Astrocyte (in vitro differentiated cells and primary cell): ENCODE measurements at regions not wholly inside any gene's neighbourhood (a gene's known extent, or its start where the extent isn't known, plus 50 kb on each side); places are given as distances from the start of the nearest gene placed in this dataset.

Source experiments
- DNase-seq: peaks from one replicate; pipeline ENCODE4 v3.0.0-alpha.2; 2010; ENCODE audit warnings: low read depth
- FAIRE-seq: peaks from 2 replicates; lab custom pipeline; 2011; peaks lifted over from hg19 to GRCh38; lab: Jason Lieb, UNC
- H2AFZ ChIP-seq: 2 replicates; pipeline ENCODE4 v1.6.0; 2012; ENCODE audit warnings: low read depth, low read length, inconsistent platforms
- H3K27ac ChIP-seq: 2 replicates; pipeline ENCODE4 v1.5.1; 2011; ENCODE audit warnings: low read depth, low read length, inconsistent platforms
- H3K27me3 ChIP-seq: 2 replicates; pipeline ENCODE4 v1.6.0; 2011; ENCODE audit warnings: low read length, inconsistent platforms; ENCODE audit not compliant: insufficient read depth
- H3K36me3 ChIP-seq: 2 replicates; pipeline ENCODE4 v1.5.1; 2011; ENCODE audit warnings: low read length, inconsistent platforms; ENCODE audit not compliant: insufficient read depth
- H3K4me1 ChIP-seq: 2 replicates; pipeline ENCODE4 v1.5.1; 2011; ENCODE audit warnings: low read length, inconsistent platforms; ENCODE audit not compliant: insufficient read depth
- H3K4me2 ChIP-seq: 2 replicates; pipeline ENCODE4 v1.6.0; 2012; ENCODE audit warnings: low read length, inconsistent platforms
- H3K4me3 ChIP-seq: 2 replicates; pipeline ENCODE4 v1.5.1; 2011; ENCODE audit warnings: low read depth, mild to moderate bottlenecking, low read length, inconsistent platforms; ENCODE audit not compliant: insufficient read depth
- H3K79me2 ChIP-seq: 2 replicates; pipeline ENCODE4 v1.6.0; 2012; ENCODE audit warnings: mild to moderate bottlenecking, low read length, inconsistent platforms; ENCODE audit not compliant: insufficient read depth
- H3K9ac ChIP-seq: 2 replicates; pipeline ENCODE4 v1.6.0; 2012; ENCODE audit warnings: mild to moderate bottlenecking, low read length, inconsistent platforms
- H3K9me3 ChIP-seq: 2 replicates; pipeline ENCODE4 v1.5.1; 2012; ENCODE audit warnings: low read depth, mild to moderate bottlenecking, low read length, inconsistent platforms; ENCODE audit not compliant: insufficient read depth
- H4K20me1 ChIP-seq: 2 replicates; pipeline ENCODE4 v1.6.0; 2012; ENCODE audit warnings: low read length, inconsistent platforms; ENCODE audit not compliant: insufficient read depth
- H3K27ac Mint-ChIP-seq: one replicate; pipeline ENCODE4 v1.8.0; 2021; ENCODE audit warnings: mild to moderate bottlenecking, mixed read lengths; ENCODE audit not compliant: unreplicated experiment
- H3K27me3 Mint-ChIP-seq: one replicate; pipeline ENCODE4 v1.8.0; 2021; ENCODE audit warnings: low read depth, mixed read lengths; ENCODE audit not compliant: unreplicated experiment
- H3K36me3 Mint-ChIP-seq: one replicate; pipeline ENCODE4 v1.8.0; 2021; ENCODE audit warnings: low read depth, mixed read lengths; ENCODE audit not compliant: unreplicated experiment
- H3K4me1 Mint-ChIP-seq: one replicate; pipeline ENCODE4 v1.8.0; 2021; ENCODE audit warnings: low read depth, mixed read lengths; ENCODE audit not compliant: unreplicated experiment
- H3K4me3 Mint-ChIP-seq: one replicate; pipeline ENCODE4 v1.8.0; 2021; ENCODE audit warnings: mild to moderate bottlenecking, moderate library complexity, mixed read lengths; ENCODE audit not compliant: unreplicated experiment
- H3K9me3 Mint-ChIP-seq: one replicate; pipeline ENCODE4 v1.8.0; 2021; ENCODE audit warnings: mild to moderate bottlenecking, mixed read lengths; ENCODE audit not compliant: unreplicated experiment
- CTCF ChIP-seq: IDR thresholded peaks from 2 replicates; pipeline ENCODE4 v1.5.1; 2011; ENCODE audit warnings: low read depth, mild to moderate bottlenecking, inconsistent platforms, low read length, moderate library complexity; ENCODE audit not compliant: insufficient read depth
- EZH2 ChIP-seq: IDR thresholded peaks from 2 replicates; pipeline ENCODE4 v1.6.1; 2012; ENCODE audit warnings: mild to moderate bottlenecking, low read length, inconsistent platforms; ENCODE audit not compliant: insufficient read depth

GRCh38 chr21:16145479-16145878, 415.7 kb downstream of the USP25 start:
- Histone ChIP-seq H3K36me3 (no peaks in the 10 kb centered on the region), H3K9me3 (no peaks in the 10 kb centered on the region), H3K79me2 (no peaks in the 10 kb centered on the region), H3K4me1 (no peaks in the 10 kb centered on the region), H3K9ac (no peak overlapping the region), H3K4me3 (no peak overlapping the region), H2AFZ (no peak overlapping the region), H3K4me2 (no peak overlapping the region), H3K27ac (no peak overlapping the region), H4K20me1 (no peaks in the 10 kb centered on the region), H3K27me3 (no peaks in the 10 kb centered on the region)
- Mint-ChIP-seq H3K36me3 (peaks cover 2% of the 10 kb centered on the region), H3K27me3 (no peaks in the 10 kb centered on the region), H3K4me1 (no peaks in the 10 kb centered on the region), H3K4me3 (no peak overlapping the region), H3K9me3 (no peaks in the 10 kb centered on the region), H3K27ac (no peak overlapping the region)
- DNase-seq (no peak), FAIRE-seq (no peak)
- TF ChIP-seq CTCF (no peak), EZH2 (no peak)

- Histone ChIP-seq H4K20me1 (no peaks in the 10 kb centered on the region), H3K4me1 (no peaks in the 10 kb centered on the region), H3K9ac (no peak overlapping the region), H3K36me3 (no peaks in the 10 kb centered on the region), H2AFZ (no peak overlapping the region), H3K9me3 (no peaks in the 10 kb centered on the region), H3K4me3 (no peak overlapping the region), H3K27ac (no peak overlapping the region), H3K4me2 (no peak overlapping the region), H3K79me2 (no peaks in the 10 kb centered on the region), H3K27me3 (no peaks in the 10 kb centered on the region)
- Mint-ChIP-seq H3K36me3 (no peaks in the 10 kb centered on the region), H3K4me1 (no peaks in the 10 kb centered on the region), H3K27ac (no peak overlapping the region), H3K4me3 (no peak overlapping the region), H3K27me3 (no peaks in the 10 kb centered on the region), H3K9me3 (no peaks in the 10 kb centered on the region)
- FAIRE-seq (no peak), DNase-seq (no peak)
- TF ChIP-seq CTCF (no peak), EZH2 (no peak)
These were observed 424.5 kb downstream of the USP25 start for GRCh38 chr21:16154321-16154720.

- no peak overlapping the region for H3K4me2 ChIP-seq
- no peak overlapping the region for H3K4me3 Mint-ChIP-seq
These were observed 425.3 kb downstream of the USP25 start for GRCh38 chr21:16154951-16155635.

More at GRCh38 chr21:16154951-16155635, 425.3 kb downstream of the USP25 start:
- TF ChIP-seq CTCF = no peak
- TF ChIP-seq EZH2 = no peak
- Histone ChIP-seq H4K20me1 (no peaks in the 10 kb centered on the region), H3K36me3 (no peaks in the 10 kb centered on the region), H2AFZ (no peak overlapping the region), H3K9ac (no peak overlapping the region), H3K27ac (no peak overlapping the region), H3K9me3 (no peaks in the 10 kb centered on the region), H3K27me3 (no peaks in the 10 kb centered on the region), H3K4me3 (no peak overlapping the region), H3K79me2 (no peaks in the 10 kb centered on the region), H3K4me1 (no peaks in the 10 kb centered on the region)
- no peaks in the 10 kb centered on the region for H3K36me3 Mint-ChIP-seq
- no peaks in the 10 kb centered on the region for H3K27me3 Mint-ChIP-seq
- H3K9me3 Mint-ChIP-seq = no peaks in the 10 kb centered on the region
- FAIRE-seq (no peak), DNase-seq (no peak)
- H3K4me1 Mint-ChIP-seq = no peaks in the 10 kb centered on the region
- H3K27ac Mint-ChIP-seq = no peak overlapping the region
